Karpas-422 (cell line): ENCODE measurements at regions not wholly inside any gene's neighbourhood (a gene's known extent, or its start where the extent isn't known, plus 50 kb on each side); places are given as distances from the start of the nearest gene placed in this dataset.

Experiments used
- DNase-seq: peaks from one replicate; pipeline ENCODE4 v3.0.0-alpha.2; 2015
- H2AFZ ChIP-seq: fragments of 200-600 bp; sonication (generic); 2 replicates; pipeline ENCODE4 v1.6.1; 2014; ENCODE audit warnings: antibody characterized with exemption, low read length, mixed read lengths
- H3K27ac ChIP-seq: fragments of 200-600 bp; sonication (generic); 2 replicates; pipeline ENCODE4 v1.5.1; 2014; ENCODE audit warnings: mild to moderate bottlenecking, low read length, moderate library complexity
- H3K27me3 ChIP-seq: fragments of 200-600 bp; sonication (generic); 2 replicates; pipeline ENCODE4 v1.6.1; 2014; ENCODE audit warnings: low read length, mixed read lengths
- H3K36me3 ChIP-seq: fragments of 200-600 bp; sonication (generic); 2 replicates; pipeline ENCODE4 v1.6.1; 2014; ENCODE audit warnings: low read length, mixed read lengths; ENCODE audit not compliant: insufficient read depth
- H3K4me1 ChIP-seq: fragments of 200-600 bp; sonication (generic); 2 replicates; pipeline ENCODE4 v1.6.1; 2014; ENCODE audit warnings: mild to moderate bottlenecking, low read length, mixed read lengths
- H3K4me2 ChIP-seq: fragments of 200-600 bp; sonication (generic); 2 replicates; pipeline ENCODE4 v1.6.1; 2014; ENCODE audit warnings: low read length, low read depth, mild to moderate bottlenecking; ENCODE audit not compliant: poor library complexity, severe bottlenecking
- H3K4me3 ChIP-seq: fragments of 200-600 bp; sonication (generic); 2 replicates; pipeline ENCODE4 v1.5.1; 2014; ENCODE audit warnings: mild to moderate bottlenecking, antibody characterized with exemption, low read length, mixed read lengths
- H3K79me2 ChIP-seq: fragments of 200-600 bp; sonication (generic); 2 replicates; pipeline ENCODE4 v1.6.1; 2014; ENCODE audit warnings: mild to moderate bottlenecking, low read length, mixed read lengths
- H3K9ac ChIP-seq: fragments of 200-600 bp; sonication (generic); 2 replicates; pipeline ENCODE4 v1.6.0; 2014; ENCODE audit warnings: low read length
- H3K9me2 ChIP-seq: fragments of 200-600 bp; sonication (generic), shearing (Covaris generic); replicated peaks from 2 replicates; pipeline ENCODE4 v1.6.0; 2014; ENCODE audit warnings: mild to moderate bottlenecking, low read length, moderate library complexity; ENCODE audit not compliant: insufficient read depth
- H3K9me3 ChIP-seq: fragments of 300-700, 200-600 bp; sonication (generic); 2 replicates; pipeline ENCODE4 v1.6.1; 2014; ENCODE audit warnings: low read length, mixed read lengths
- H4K20me1 ChIP-seq: fragments of 200-600 bp; sonication (generic); 2 replicates; pipeline ENCODE4 v1.6.1; 2014; ENCODE audit warnings: mild to moderate bottlenecking, antibody characterized with exemption, low read length, low read depth; ENCODE audit not compliant: insufficient read depth

- no peak overlapping the region for H3K27ac ChIP-seq
- peaks cover 17% of the 10 kb centered on the region for H3K4me1 ChIP-seq
- H4K20me1 ChIP-seq, result no peaks in the 10 kb centered on the region
- no peak overlapping the region for H2AFZ ChIP-seq
- H3K36me3 ChIP-seq, result no peaks in the 10 kb centered on the region
- no peak overlapping the region for H3K4me2 ChIP-seq
- DNase-seq, result no peak
- no peak overlapping the region for H3K9ac ChIP-seq
- H3K4me3 ChIP-seq, result no peak overlapping the region
- no peaks in the 10 kb centered on the region for H3K27me3 ChIP-seq
- no peaks in the 10 kb centered on the region for H3K9me3 ChIP-seq
- H3K9me2 ChIP-seq, result no peaks in the 10 kb centered on the region
- no peaks in the 10 kb centered on the region for H3K79me2 ChIP-seq
These were observed 72.6 kb upstream of the IL12B start for GRCh38 chr5:159402856-159403255.

GRCh38 chr5:159403906-159404681, 73.8 kb upstream of the IL12B start:
- H3K4me2 ChIP-seq, result no peak overlapping the region
- H3K79me2 ChIP-seq, result no peaks in the 10 kb centered on the region
- no peak overlapping the region for H3K27ac ChIP-seq
- H3K36me3 ChIP-seq, result no peaks in the 10 kb centered on the region
- H4K20me1 ChIP-seq, result no peaks in the 10 kb centered on the region
- no peaks in the 10 kb centered on the region for H3K9me2 ChIP-seq
- no peak overlapping the region for H2AFZ ChIP-seq
- no peaks in the 10 kb centered on the region for H3K9me3 ChIP-seq
- no peak overlapping the region for H3K9ac ChIP-seq
- H3K4me3 ChIP-seq, result no peak overlapping the region
- no peaks in the 10 kb centered on the region for H3K27me3 ChIP-seq
- peaks cover 17% of the 10 kb centered on the region for H3K4me1 ChIP-seq
- DNase-seq, result no peak

DNA sequence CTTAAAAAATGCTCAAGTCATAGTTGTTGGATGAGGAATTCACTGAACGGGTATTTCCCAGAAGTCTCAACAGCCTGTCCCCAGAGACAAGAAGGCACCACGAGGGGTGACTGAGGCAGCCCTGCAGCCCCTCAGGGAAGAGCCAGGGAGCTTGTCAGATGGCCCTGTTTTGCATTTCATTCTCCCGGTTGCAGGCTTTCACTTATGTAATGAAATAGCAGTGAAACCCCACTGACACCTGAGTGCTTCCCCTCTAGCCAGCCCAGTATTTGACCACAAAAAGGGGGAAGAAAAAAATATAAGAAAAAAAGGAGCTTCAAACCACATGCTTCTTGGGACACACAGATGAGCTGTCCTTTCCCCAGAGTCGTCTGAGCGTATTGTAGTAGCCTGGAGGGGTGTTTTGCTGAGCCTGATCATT, 75.3 kb upstream of the IL12B start:
- Histone ChIP-seq H3K4me3 (no peak overlapping the region), H3K4me2 (peak overlapping the region; percentile 21), H3K79me2 (no peaks in the 10 kb centered on the region), H3K9ac (no peak overlapping the region), H3K36me3 (no peaks in the 10 kb centered on the region), H4K20me1 (no peaks in the 10 kb centered on the region), H2AFZ (no peak overlapping the region), H3K9me2 (no peaks in the 10 kb centered on the region), H3K9me3 (no peaks in the 10 kb centered on the region), H3K27ac (no peak overlapping the region), H3K27me3 (no peaks in the 10 kb centered on the region), H3K4me1 (peaks cover 17% of the 10 kb centered on the region)
- no peak for DNase-seq

DNA sequence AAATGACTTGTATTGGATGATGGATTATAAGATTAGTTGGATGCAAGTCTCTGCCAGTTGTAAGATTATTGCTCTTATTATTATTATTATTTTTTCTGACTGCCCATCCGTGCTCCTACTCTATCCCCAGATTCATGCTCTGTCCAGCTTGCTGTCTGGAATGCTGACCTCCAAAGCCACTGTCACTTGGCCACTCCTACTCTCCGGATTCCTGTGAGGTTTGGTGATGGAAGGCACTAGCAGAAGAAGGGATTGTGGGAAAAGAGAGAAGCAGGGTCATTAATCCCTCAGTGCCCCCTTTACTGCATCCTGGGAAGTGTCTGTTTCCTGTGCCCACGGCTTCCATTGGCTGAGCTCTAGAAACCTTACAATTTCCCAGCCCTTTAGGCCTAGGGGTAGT, 76.3 kb upstream of the IL12B start:
- no peak overlapping the region for H3K4me3 ChIP-seq
- no peaks in the 10 kb centered on the region for H4K20me1 ChIP-seq
- H3K9me2 ChIP-seq, result no peaks in the 10 kb centered on the region
- H3K9me3 ChIP-seq, result no peaks in the 10 kb centered on the region
- no peak overlapping the region for H3K27ac ChIP-seq
- no peaks in the 10 kb centered on the region for H3K79me2 ChIP-seq
- H2AFZ ChIP-seq, result no peak overlapping the region
- H3K36me3 ChIP-seq, result no peaks in the 10 kb centered on the region
- H3K27me3 ChIP-seq, result no peaks in the 10 kb centered on the region
- peaks cover 17% of the 10 kb centered on the region for H3K4me1 ChIP-seq
- DNase-seq, result no peak
- H3K9ac ChIP-seq, result no peak overlapping the region
- H3K4me2 ChIP-seq, result no peak overlapping the region

GRCh38 chr5:159409801-159410200, 79.5 kb upstream of the IL12B start:
- H3K4me2 ChIP-seq, result no peak overlapping the region
- no peak for DNase-seq
- no peaks in the 10 kb centered on the region for H4K20me1 ChIP-seq
- H3K9me3 ChIP-seq, result no peaks in the 10 kb centered on the region
- no peak overlapping the region for H3K27ac ChIP-seq
- H3K27me3 ChIP-seq, result 0 out of 2 replicates have a peak, but pooled peaks cover 1% of the 10 kb centered on the region
- no peak overlapping the region for H2AFZ ChIP-seq
- H3K9me2 ChIP-seq, result no peaks in the 10 kb centered on the region
- no peak overlapping the region for H3K9ac ChIP-seq
- no peaks in the 10 kb centered on the region for H3K79me2 ChIP-seq
- no peaks in the 10 kb centered on the region for H3K36me3 ChIP-seq
- H3K4me3 ChIP-seq, result no peak overlapping the region
- H3K4me1 ChIP-seq, result peaks cover 25% of the 10 kb centered on the region

DNA sequence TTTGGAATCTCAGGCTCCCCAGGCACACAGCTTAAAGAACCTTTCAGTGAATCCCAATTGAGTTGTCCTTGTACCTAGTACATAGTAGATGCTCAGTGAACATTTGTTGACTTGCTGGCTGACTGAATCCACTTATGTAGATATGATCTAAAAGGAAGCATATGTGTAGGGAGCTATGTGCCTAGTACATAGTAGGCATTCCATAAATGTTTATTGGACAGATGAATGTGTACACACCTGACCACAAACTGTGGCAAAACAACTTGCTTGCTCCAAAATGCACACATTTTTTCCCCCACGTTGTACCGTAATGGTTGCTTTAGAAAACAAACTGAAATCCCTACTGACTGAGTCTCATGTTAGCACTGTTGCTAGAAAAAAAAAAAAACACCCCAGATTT, 80.2 kb upstream of the IL12B start:
- Histone ChIP-seq H3K36me3 (no peaks in the 10 kb centered on the region), H2AFZ (no peak overlapping the region), H3K9me3 (no peaks in the 10 kb centered on the region), H4K20me1 (no peaks in the 10 kb centered on the region), H3K9ac (no peak overlapping the region), H3K27me3 (0 out of 2 replicates have a peak, but pooled peaks cover 3% of the 10 kb centered on the region), H3K27ac (no peak overlapping the region), H3K4me2 (no peak overlapping the region), H3K79me2 (no peaks in the 10 kb centered on the region), H3K9me2 (no peaks in the 10 kb centered on the region), H3K4me1 (peaks cover 25% of the 10 kb centered on the region), H3K4me3 (no peak overlapping the region)
- DNase-seq, result no peak

GRCh38 chr5:159411115-159411514, 80.8 kb upstream of the IL12B start:
- H3K9me3 ChIP-seq, result no peaks in the 10 kb centered on the region
- DNase-seq, result no peak
- no peaks in the 10 kb centered on the region for H3K79me2 ChIP-seq
- H3K27me3 ChIP-seq, result 0 out of 2 replicates have a peak, but pooled peaks cover 3% of the 10 kb centered on the region
- H3K4me3 ChIP-seq, result no peak overlapping the region
- H4K20me1 ChIP-seq, result no peaks in the 10 kb centered on the region
- H3K36me3 ChIP-seq, result no peaks in the 10 kb centered on the region
- H3K9me2 ChIP-seq, result no peaks in the 10 kb centered on the region
- no peak overlapping the region for H3K9ac ChIP-seq
- H3K4me2 ChIP-seq, result no peak overlapping the region
- peaks cover 19% of the 10 kb centered on the region for H3K4me1 ChIP-seq
- H3K27ac ChIP-seq, result no peak overlapping the region
- H2AFZ ChIP-seq, result no peak overlapping the region

DNA sequence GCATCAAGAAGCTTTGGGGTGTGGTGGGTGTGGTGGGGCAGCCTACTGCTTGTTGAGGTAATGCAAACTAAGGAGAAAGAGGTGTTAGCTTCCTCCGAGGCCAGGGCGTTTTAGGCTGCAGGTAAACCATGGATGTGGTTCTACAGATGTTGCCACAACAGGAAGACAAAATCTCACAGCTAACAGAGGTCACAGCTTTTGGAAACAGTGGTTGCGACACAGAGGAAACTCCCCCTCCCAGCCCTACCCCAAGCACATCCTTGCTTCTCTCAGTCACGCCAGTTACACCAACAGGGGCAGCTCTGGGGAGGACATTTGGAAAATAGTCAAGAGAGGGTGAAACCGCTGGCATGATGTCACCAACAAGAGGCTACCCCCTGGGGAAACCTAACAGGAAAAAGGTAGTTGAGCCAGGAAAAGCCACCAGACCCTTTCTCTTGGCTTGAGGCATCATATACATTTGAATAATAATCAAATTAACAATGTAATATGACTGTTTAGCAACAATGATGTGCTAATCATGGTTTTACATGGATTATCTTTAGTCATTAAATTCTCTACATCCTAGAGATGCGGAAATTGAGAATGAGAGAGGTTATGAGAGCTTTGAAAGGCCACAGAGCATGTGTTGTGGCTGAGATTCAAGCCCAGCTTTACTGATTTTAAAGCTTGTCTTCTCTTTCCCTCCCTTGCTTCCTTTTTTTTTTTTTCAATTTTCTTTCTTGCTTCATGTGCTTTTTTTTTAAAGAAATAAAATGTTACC, 82.2 kb upstream of the IL12B start:
- no peaks in the 10 kb centered on the region for H3K36me3 ChIP-seq
- H3K4me1 ChIP-seq, result peaks cover 19% of the 10 kb centered on the region
- no peak overlapping the region for H3K9ac ChIP-seq
- H3K9me3 ChIP-seq, result no peaks in the 10 kb centered on the region
- no peak overlapping the region for H3K27ac ChIP-seq
- H3K4me2 ChIP-seq, result no peak overlapping the region
- H3K79me2 ChIP-seq, result no peaks in the 10 kb centered on the region
- H3K9me2 ChIP-seq, result no peaks in the 10 kb centered on the region
- 0 out of 2 replicates have a peak, but pooled peaks cover 3% of the 10 kb centered on the region for H3K27me3 ChIP-seq
- no peak for DNase-seq
- no peaks in the 10 kb centered on the region for H4K20me1 ChIP-seq
- H3K4me3 ChIP-seq, result no peak overlapping the region
- no peak overlapping the region for H2AFZ ChIP-seq
